Activated T-helper 2 cell treated with anti-CD3 and anti-CD28 coated beads, Interferon-gamma antibody, Interleukin-2, Interleukin-4, amounts not matched to agents 10 μg/mL and 5 μg/mL and 100 μg/mL, durations not matched to agents 14 hours and 24 hours and 36 hours (primary cell): ENCODE measurements at regions not wholly inside any gene's neighbourhood (a gene's known extent, or its start where the extent isn't known, plus 50 kb on each side); places are given as distances from the start of the nearest gene placed in this dataset.
A peak's percentile ranks its signal among the peaks of the same experiment; 100 is the strongest.

Experiments
- DNase-seq: peaks from one replicate; pipeline ENCODE4 v3.0.0; 2021; ENCODE audit warnings: low spot score
- H3K27ac Mint-ChIP-seq: one replicate; pipeline ENCODE4 v1.8.0; 2021; ENCODE audit warnings: mixed read lengths
- H3K27me3 Mint-ChIP-seq: one replicate; pipeline ENCODE4 v1.8.0; 2021; ENCODE audit warnings: low read depth, mixed read lengths
- H3K36me3 Mint-ChIP-seq: one replicate; pipeline ENCODE4 v1.8.0; 2021; ENCODE audit warnings: low read depth, mixed read lengths
- H3K4me1 Mint-ChIP-seq: one replicate; pipeline ENCODE4 v1.8.0; 2021; ENCODE audit warnings: low read depth, mixed read lengths
- H3K4me3 Mint-ChIP-seq: one replicate; pipeline ENCODE4 v1.8.0; 2021; ENCODE audit warnings: low read depth, mild to moderate bottlenecking, moderate library complexity, mixed read lengths
- H3K9me3 Mint-ChIP-seq: one replicate; pipeline ENCODE4 v1.8.0; 2021; ENCODE audit warnings: mixed read lengths
- intact Hi-C: fragments of 100-400 bp; cut with micrococcal nuclease; formaldehyde crosslinking; loops from one replicate; pipeline ENCODE4 v1.15.1; 2023

DNA sequence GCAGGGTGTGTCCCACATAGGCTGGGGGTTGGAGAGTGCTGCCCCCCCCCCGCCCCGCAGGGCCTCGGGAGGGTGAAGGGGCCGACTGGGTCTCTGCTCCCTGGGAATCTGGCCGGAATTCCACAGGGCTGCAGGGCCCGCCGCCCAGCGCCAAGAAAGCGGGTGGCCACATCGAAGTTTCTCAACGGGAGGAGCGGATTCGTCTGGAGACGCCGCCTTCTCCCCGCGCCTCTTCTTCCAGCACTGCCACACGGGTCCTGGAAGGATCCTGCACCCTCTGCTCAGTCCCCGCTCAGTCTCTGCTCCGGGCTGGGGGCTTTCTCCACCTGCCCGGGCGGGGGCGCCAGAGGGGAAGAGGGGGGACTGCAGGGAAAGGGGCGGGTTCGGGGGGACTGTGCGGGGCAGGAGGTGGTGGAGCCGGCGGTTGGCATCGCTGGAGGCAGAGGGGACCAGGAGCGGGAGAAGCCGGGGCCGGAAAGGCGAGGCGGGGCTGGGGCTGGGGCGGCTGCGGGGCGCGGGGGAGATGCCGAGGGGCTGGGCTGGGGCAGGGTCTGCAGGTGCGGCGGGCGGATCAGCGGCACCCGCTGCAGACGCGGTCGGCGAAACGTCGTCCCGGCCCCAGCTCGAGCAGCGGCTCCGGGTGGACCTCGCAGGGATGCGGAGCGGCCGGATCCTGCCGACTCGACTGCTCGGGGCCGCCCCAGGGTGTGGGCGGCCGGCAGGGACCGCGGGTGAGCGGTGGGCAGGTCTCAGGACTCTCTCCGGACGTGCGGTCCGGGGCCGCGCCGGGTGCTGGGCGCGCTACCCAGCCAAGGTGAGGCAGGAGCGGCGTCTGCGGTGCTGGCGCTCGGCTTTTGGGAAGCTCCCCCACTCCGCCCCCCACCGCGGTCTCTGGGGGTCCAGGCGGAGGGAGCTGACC, 811.4 kb upstream of the TMEM132C start:
- Mint-ChIP-seq H3K4me3 (no peak overlapping the region), H3K4me1 (no peaks in the 10 kb centered on the region), H3K27ac (no peak overlapping the region), H3K9me3 (no peaks in the 10 kb centered on the region), H3K27me3 (peaks cover 19% of the 10 kb centered on the region), H3K36me3 (no peaks in the 10 kb centered on the region)
- no peak for DNase-seq
- intact Hi-C loops = loop anchor here (2.0 kb wide), 1 partner anchor 47 kb away; no protein-coding TSS in a partner anchor

GRCh38 chr12:127457726-127458125, 809.2 kb upstream of the TMEM132C start:
- Mint-ChIP-seq H3K4me1 (no peaks in the 10 kb centered on the region), H3K27ac (no peak overlapping the region), H3K4me3 (no peak overlapping the region), H3K9me3 (no peaks in the 10 kb centered on the region), H3K27me3 (peaks cover 18% of the 10 kb centered on the region), H3K36me3 (no peaks in the 10 kb centered on the region)
- no peak for DNase-seq
- intact Hi-C loops = no loop called here

DNA sequence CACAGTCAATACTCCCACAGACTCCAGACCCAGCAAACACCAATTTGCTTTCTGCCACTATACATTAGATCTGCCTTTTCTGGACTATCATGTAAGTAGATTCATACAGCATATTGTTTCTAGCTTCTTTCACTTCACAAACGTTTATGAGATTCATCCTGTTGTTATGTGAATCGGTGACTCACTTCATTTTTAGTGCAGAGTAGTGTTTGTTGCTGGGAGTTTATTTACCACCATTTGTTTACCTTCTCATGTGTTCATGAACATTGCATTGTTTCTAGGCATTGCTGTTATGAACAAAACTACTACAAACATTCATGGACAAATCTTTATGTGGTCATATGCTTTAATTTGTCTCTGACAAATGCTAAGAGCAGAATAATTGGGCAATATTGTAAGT, 807.8 kb upstream of the TMEM132C start:
- H3K36me3 Mint-ChIP-seq = no peaks in the 10 kb centered on the region
- intact Hi-C loops = no loop called here
- no peaks in the 10 kb centered on the region for H3K9me3 Mint-ChIP-seq
- H3K4me1 Mint-ChIP-seq = no peaks in the 10 kb centered on the region
- H3K27me3 Mint-ChIP-seq = peaks cover 15% of the 10 kb centered on the region
- H3K27ac Mint-ChIP-seq = no peak overlapping the region
- no peak overlapping the region for H3K4me3 Mint-ChIP-seq
- DNase-seq = no peak

DNA sequence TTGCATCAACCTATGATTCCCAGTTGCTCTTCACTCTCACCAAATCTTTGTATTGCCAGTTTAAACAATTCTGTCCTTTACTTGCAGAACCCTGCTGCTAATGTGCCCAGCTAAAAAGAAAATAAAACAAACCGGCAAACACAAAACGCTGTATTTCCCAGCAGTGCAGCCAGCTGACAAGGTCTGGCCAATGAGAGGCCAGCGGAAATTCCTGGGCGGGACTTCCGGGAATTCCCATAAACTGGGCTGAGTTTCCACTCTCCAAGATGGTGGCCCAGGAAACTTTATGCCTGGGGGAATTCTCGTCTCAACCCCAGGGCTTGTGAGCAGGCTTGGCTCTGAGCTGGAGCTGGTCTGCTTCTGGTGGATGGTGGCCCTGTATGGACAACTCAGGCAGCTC, 807.3 kb upstream of the TMEM132C start:
- no peak overlapping the region for H3K4me3 Mint-ChIP-seq
- H3K27me3 Mint-ChIP-seq = peaks cover 10% of the 10 kb centered on the region
- no peaks in the 10 kb centered on the region for H3K9me3 Mint-ChIP-seq
- H3K4me1 Mint-ChIP-seq = no peaks in the 10 kb centered on the region
- no peak overlapping the region for H3K27ac Mint-ChIP-seq
- intact Hi-C loops = no loop called here
- no peaks in the 10 kb centered on the region for H3K36me3 Mint-ChIP-seq
- DNase-seq = no peak

DNA sequence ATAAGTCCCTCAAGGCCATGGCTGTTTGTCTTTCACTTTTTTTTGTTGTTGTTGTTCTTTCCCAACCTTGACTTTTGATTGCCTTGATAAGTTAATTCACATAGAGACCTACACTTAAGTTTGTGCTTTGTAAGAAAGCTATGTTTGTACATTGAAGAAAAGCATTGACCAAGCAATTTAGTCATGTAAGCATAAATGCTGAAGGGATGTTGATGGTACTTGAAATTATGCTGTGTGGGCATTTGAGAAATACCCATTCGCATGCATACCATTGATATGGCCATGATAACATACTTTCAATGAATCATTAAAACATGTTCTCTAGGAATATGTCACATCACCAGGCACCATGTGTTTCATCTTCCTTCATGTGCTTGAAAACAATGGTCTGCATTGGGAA, 803.7 kb upstream of the TMEM132C start:
- no peaks in the 10 kb centered on the region for H3K4me1 Mint-ChIP-seq
- H3K27me3 Mint-ChIP-seq = no peaks in the 10 kb centered on the region
- H3K36me3 Mint-ChIP-seq = no peaks in the 10 kb centered on the region
- no peaks in the 10 kb centered on the region for H3K9me3 Mint-ChIP-seq
- H3K27ac Mint-ChIP-seq = no peak overlapping the region
- DNase-seq = no peak
- H3K4me3 Mint-ChIP-seq = no peak overlapping the region
- intact Hi-C loops = no loop called here

- Mint-ChIP-seq H3K36me3 (no peaks in the 10 kb centered on the region), H3K27ac (no peak overlapping the region), H3K4me3 (no peak overlapping the region), H3K4me1 (no peaks in the 10 kb centered on the region), H3K27me3 (no peaks in the 10 kb centered on the region), H3K9me3 (no peaks in the 10 kb centered on the region)
- DNase-seq = no peak
- intact Hi-C loops = no loop called here
Measured at GRCh38 chr12:127469331-127469730, 797.6 kb upstream of the TMEM132C start.

- no peaks in the 10 kb centered on the region for H3K4me1 Mint-ChIP-seq
- H3K4me3 Mint-ChIP-seq = no peak overlapping the region
- no peak for DNase-seq
- no peaks in the 10 kb centered on the region for H3K9me3 Mint-ChIP-seq
- H3K27me3 Mint-ChIP-seq = no peaks in the 10 kb centered on the region
- H3K36me3 Mint-ChIP-seq = no peaks in the 10 kb centered on the region
- H3K27ac Mint-ChIP-seq = no peak overlapping the region
- intact Hi-C loops = no loop called here
Measured at GRCh38 chr12:127473766-127474165, 793.2 kb upstream of the TMEM132C start.

- Mint-ChIP-seq H3K27ac (no peak overlapping the region), H3K4me1 (no peaks in the 10 kb centered on the region), H3K36me3 (no peaks in the 10 kb centered on the region), H3K9me3 (no peaks in the 10 kb centered on the region), H3K4me3 (no peak overlapping the region), H3K27me3 (no peaks in the 10 kb centered on the region)
- no peak for DNase-seq
- intact Hi-C loops = no loop called here
Measured at GRCh38 chr12:127479256-127479655, 787.7 kb upstream of the TMEM132C start.

GRCh38 chr12:127480775-127481314, 786.1 kb upstream of the TMEM132C start:
- H3K27ac Mint-ChIP-seq = no peak overlapping the region
- H3K27me3 Mint-ChIP-seq = no peaks in the 10 kb centered on the region
- H3K4me1 Mint-ChIP-seq = peaks cover 6% of the 10 kb centered on the region
- H3K9me3 Mint-ChIP-seq = no peaks in the 10 kb centered on the region
- no peak overlapping the region for H3K4me3 Mint-ChIP-seq
- no peaks in the 10 kb centered on the region for H3K36me3 Mint-ChIP-seq
- no peak for DNase-seq
- intact Hi-C loops = no loop called here

- H3K27ac Mint-ChIP-seq = no peak overlapping the region
- no peaks in the 10 kb centered on the region for H3K27me3 Mint-ChIP-seq
- DNase-seq = no peak
- no peak overlapping the region for H3K4me3 Mint-ChIP-seq
- intact Hi-C loops = no loop called here
- H3K4me1 Mint-ChIP-seq = peaks cover 10% of the 10 kb centered on the region
- no peaks in the 10 kb centered on the region for H3K36me3 Mint-ChIP-seq
- no peaks in the 10 kb centered on the region for H3K9me3 Mint-ChIP-seq
Measured at GRCh38 chr12:127482950-127483349, 784.0 kb upstream of the TMEM132C start.

DNA sequence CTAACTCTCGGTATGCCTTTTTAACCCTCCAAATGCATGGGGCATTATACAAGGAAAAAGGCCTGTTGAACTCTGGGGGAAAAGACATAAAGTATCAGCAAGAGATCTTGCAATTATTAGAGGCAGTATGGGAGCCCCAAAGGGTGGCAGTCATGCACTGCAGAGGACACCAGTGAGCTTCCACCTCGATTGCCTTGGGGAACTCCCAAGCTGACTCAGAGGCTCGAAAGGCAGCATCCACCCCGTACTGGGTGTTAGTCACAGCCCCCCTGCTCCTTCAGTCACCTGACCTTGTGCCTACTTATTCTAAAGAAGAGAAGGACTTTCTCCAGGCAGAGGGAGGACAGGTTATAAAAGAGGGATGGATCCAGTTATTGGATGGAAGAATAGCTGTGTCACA, 781.4 kb upstream of the TMEM132C start:
- Mint-ChIP-seq H3K27me3 (no peaks in the 10 kb centered on the region), H3K9me3 (no peaks in the 10 kb centered on the region), H3K4me1 (peaks cover 10% of the 10 kb centered on the region), H3K4me3 (no peak overlapping the region), H3K36me3 (no peaks in the 10 kb centered on the region), H3K27ac (no peak overlapping the region)
- intact Hi-C loops = loop anchor here (1.0 to 2.0 kb wide), 2 partner anchors 73 to 192 kb away; no protein-coding TSS in a partner anchor
- peak; percentile 14 for DNase-seq

GRCh38 chr12:127487031-127487430, 779.9 kb upstream of the TMEM132C start:
- intact Hi-C loops = no loop called here

GRCh38 chr12:127489061-127489460, 777.9 kb upstream of the TMEM132C start:
- Mint-ChIP-seq H3K4me1 (peaks cover 10% of the 10 kb centered on the region), H3K4me3 (no peak overlapping the region), H3K27me3 (no peaks in the 10 kb centered on the region), H3K36me3 (no peaks in the 10 kb centered on the region), H3K27ac (no peak overlapping the region), H3K9me3 (no peaks in the 10 kb centered on the region)
- intact Hi-C loops = no loop called here
- no peak for DNase-seq

More at GRCh38 chr12:127487031-127487430, 779.9 kb upstream of the TMEM132C start:
- Mint-ChIP-seq H3K27me3 (no peaks in the 10 kb centered on the region), H3K9me3 (no peaks in the 10 kb centered on the region), H3K27ac (no peak overlapping the region), H3K4me3 (no peak overlapping the region), H3K36me3 (no peaks in the 10 kb centered on the region), H3K4me1 (peaks cover 10% of the 10 kb centered on the region)
- DNase-seq = no peak
